Germinal center (tissue), 1 donor: ENCODE measurements at regions not wholly inside any gene's neighbourhood (a gene's known extent, or its start where the extent isn't known, plus 50 kb on each side); places are given as distances from the start of the nearest gene placed in this dataset.

Experiments
- DNase-seq: peaks from one replicate; pipeline ENCODE4 v3.0.0; 2012; ENCODE audit warnings: mixed read lengths, low spot score

- DNase-seq, result no peak
Measured at GRCh38 chr14:85079842-85080730, 449.9 kb upstream of the FLRT2 start.

DNA sequence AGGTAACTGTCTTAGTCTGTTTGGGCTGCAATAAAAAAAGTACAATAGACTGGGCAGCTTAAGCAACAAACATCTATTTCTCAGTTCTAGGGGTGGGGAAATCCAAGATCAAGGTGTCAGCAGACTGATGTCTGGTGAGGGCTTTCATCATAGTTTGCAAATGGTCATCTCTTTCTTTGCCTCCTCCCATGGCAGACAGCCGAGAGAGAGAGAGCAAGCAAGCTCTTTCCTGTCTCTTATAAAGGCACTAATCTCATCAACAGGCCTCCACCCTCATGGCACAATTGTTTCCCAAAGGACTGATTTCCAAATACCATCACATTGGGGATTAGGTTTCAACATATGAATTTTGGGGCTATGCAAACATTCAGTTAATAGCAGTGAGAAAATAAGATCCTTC lies 445.6 kb upstream of the FLRT2 start:
- DNase-seq, result no peak

DNA sequence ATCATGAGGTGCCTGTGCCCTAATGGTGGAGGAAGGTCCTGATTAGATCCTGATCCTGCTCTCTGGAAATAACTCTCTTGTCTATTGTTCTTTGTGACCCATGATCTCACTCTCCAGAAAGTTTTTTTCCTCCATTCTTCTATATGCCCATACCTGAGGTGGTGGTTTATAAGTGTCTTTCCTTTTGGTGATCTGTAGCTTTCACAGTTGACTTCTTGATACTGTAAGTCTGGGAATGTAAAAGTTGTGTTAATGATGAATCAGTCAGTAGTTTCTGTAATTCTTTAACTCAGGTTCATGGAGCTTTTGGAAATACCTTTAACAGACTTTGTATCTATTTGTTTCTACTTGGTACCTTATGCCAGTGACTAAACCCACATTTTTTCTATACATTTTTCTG lies 444.0 kb upstream of the FLRT2 start:
- no peak for DNase-seq

- DNase-seq, result no peak
Measured at GRCh38 chr14:85087201-85087600, 442.7 kb upstream of the FLRT2 start.

DNA sequence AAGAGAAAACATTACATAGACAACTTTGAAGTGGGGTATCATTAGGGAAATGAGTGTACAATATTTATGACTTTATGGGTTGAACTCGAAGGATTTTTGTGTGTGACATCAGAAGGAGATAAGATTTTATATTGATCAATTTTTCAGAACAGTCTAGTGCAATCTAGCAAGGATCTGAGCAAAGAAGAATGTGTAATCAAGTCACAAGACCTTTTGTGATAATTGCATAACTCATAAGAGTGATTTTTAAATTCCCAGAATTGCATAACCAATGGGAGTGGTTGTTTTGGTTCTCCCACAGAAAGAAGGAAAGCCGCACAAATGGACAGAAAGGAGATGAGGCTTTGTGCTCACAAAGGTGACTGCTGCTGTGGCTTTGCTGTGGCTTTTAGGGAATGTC lies 441.8 kb upstream of the FLRT2 start:
- DNase-seq, result no peak

GRCh38 chr14:85090681-85091080 lies 439.3 kb upstream of the FLRT2 start:
- no peak for DNase-seq

GRCh38 chr14:85093631-85094330 lies 436.2 kb upstream of the FLRT2 start:
- DNase-seq, result no peak

- DNase-seq, result no peak
Measured at GRCh38 chr14:85102591-85102990, 427.4 kb upstream of the FLRT2 start.

DNA sequence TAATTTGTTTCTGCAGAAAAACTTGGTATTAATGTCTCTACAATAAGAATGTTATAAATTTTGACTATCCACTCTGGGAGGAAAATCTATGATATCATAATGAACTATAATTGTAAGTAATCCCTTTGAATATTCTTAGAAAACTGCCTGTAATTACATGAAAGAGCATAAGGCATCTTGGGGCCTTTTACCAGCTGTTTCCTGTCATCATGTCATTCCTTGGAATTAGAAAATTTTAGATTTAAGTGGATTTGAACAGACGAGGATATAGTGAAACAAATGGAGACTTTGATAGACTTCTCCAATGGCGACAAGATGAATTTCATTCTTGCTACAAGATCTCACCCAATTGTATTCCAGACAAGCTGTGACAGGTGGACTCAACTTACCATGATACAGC lies 423.4 kb upstream of the FLRT2 start:
- DNase-seq, result no peak

DNA sequence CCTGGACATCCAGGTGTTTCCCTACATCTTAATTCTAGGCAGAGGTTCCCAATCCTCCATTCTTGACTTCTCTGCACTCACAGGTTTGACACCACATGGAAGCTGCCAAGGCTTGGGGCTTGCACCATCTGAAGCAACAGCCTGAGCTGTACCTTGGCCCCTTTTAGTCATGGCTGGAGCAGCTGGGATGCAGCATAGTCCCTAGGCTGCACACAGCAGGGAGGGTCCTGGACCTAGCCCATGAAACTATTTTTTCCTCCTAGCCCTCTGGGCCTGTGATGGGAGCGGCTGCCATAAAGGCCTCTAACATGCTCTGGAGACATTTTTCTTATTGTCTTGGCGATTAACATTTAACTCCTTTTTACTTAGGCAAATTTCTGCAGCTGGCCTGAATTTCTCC lies 417.2 kb upstream of the FLRT2 start:
- no peak for DNase-seq

GRCh38 chr14:85115921-85116320 lies 414.0 kb upstream of the FLRT2 start:
- no peak for DNase-seq

DNA sequence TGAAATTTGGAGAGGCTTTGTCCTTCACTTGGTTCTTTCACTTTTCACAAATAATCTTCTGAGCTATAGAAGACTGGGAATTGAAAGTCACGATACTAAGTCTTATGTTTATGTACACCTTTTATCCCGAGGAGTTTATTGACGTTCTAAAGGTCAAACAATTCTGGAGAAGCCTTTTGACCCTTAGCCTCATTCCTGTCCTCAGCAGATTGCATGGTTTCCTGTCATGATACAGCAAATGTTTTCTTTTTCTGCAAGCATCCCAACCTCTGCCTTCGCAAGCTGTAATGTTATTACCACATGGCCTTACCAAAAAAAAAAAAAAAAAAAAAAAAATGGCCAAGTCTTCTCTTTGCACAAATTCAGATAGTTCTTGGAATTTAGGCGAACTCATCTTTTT lies 411.7 kb upstream of the FLRT2 start:
- no peak for DNase-seq

GRCh38 chr14:85122690-85123089 lies 407.3 kb upstream of the FLRT2 start:
- DNase-seq, result no peak

DNA sequence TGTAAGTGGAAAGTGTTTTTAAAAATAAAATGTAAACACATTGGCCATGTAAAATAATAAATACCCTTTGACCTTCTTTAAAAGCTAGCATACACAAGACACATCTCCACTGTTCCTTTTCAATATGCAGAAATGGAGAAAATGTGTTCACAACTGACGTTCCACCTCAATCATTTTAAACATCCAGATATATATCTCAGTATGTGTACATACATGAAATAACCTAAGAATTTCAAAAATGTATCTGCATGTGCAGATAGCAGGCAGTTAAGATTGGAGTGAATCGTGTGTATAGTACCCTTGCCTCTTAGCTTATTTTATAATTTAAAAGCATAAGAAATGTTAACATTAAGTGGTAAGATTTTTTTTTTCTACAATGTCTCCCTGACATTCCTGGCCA lies 406.2 kb upstream of the FLRT2 start:
- no peak for DNase-seq

DNA sequence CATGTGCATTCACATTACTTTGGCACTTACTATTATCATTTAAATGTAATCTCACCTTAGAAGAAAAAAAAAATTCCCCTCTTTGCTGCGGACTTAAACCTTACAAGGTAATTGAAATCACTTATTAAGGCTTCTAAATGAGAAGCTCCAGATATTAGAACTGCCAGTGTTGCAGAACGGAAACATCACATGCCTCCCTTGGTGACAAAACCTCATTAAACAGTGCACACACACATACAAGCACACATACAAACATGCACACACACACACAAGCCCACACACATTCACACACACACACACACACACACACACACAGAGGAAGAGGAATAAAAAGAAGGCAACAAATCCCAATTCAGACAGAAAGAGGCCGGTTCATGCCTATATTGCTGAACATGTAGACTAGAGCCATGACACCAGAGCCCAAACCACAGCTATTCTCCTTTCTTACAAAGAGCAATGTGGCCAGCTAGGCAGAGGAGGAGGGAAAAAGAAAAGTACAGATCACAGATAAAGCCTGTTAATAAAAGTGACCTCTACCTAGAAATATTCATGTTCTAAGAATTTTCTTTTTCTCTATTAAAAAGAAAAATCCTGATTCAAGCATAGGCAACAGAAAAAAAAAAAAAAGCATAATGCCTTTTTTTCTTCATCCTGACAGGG lies 405.2 kb upstream of the FLRT2 start:
- DNase-seq, result no peak

GRCh38 chr14:85125291-85125670 lies 404.7 kb upstream of the FLRT2 start:
- no peak for DNase-seq

- no peak for DNase-seq
Measured at GRCh38 chr14:85129921-85130320, 400.0 kb upstream of the FLRT2 start.

- DNase-seq, result no peak
Measured at GRCh38 chr14:85131226-85131922, 398.6 kb upstream of the FLRT2 start.

DNA sequence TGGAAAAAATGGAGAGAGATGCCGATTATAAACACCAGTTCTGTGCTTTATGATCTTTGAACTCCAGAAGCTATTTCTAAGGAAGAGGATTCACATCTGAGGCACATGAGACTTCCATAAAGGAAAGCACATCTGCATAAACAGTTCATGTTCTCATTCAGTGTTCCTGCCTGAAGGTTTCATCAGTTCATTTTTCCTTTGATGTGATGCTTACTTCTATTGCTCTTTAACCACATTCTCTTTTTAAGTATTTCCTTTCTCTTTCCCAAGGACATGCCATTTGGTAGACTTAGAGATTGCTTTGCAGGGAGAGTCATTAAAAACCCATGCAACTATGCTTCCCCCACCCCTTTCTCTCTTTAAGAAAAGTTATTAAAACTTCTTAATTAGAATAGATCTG lies 387.0 kb upstream of the FLRT2 start:
- DNase-seq, result no peak

DNA sequence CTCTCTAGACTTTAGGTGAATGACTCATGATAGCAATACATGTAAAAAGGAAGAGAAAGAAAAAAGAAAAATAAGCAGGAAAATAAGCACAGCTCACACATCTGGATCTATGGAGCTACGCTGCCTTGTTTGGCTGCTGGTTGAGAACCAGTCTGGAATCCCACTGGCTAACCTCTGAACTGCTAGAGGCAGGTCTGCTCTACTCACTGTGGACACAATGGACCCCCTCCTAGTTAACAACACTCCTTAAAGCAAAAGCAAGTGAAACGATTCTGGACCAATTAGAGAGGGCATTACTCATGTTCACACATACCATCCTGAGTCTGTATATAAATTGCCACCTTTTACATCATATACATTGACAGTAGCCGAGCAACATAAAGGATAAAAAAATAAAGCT lies 383.2 kb upstream of the FLRT2 start:
- DNase-seq, result no peak

- no peak for DNase-seq
Measured at GRCh38 chr14:85150166-85150565, 379.8 kb upstream of the FLRT2 start.

GRCh38 chr14:85154714-85155113 lies 375.2 kb upstream of the FLRT2 start:
- DNase-seq, result no peak
